ENCODE measurements at regions not wholly inside any gene's neighbourhood (a gene's known extent, or its start where the extent isn't known, plus 50 kb on each side); places are given as distances from the start of the nearest gene placed in this dataset.

DNA sequence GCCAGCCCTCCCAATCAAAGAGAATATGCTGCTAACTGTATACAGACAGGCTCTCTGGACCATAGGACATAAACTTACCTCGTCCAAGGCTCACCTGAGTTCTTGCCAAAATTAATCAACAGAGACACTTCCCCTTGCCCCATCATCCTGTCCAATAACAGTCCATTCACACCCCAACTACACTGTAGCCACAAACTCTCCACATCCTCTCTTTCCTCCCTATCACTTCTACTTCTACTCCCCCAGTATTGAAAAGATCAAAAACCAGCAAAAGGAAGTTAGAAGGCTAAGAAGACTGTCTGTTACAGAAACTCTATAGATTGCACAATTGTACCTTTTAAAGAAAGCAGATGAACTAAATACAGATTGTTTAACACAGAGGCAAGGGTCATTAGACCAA, 133.5 kb upstream of the STT3B start:
- Histone ChIP-seq H3K4me3 (replicated peaks; ENCODE audit: low read depth, low read length) (no peak overlapping the region), H3K27me3 (replicated peaks; ENCODE audit: control insufficient read depth, insufficient read depth, low read length) (no peaks in the 10 kb centered on the region), H3K36me3 (ENCODE audit: control insufficient read depth, insufficient read depth, low read length) (no peaks in the 10 kb centered on the region)
- TF ChIP-seq, protein P1, sequence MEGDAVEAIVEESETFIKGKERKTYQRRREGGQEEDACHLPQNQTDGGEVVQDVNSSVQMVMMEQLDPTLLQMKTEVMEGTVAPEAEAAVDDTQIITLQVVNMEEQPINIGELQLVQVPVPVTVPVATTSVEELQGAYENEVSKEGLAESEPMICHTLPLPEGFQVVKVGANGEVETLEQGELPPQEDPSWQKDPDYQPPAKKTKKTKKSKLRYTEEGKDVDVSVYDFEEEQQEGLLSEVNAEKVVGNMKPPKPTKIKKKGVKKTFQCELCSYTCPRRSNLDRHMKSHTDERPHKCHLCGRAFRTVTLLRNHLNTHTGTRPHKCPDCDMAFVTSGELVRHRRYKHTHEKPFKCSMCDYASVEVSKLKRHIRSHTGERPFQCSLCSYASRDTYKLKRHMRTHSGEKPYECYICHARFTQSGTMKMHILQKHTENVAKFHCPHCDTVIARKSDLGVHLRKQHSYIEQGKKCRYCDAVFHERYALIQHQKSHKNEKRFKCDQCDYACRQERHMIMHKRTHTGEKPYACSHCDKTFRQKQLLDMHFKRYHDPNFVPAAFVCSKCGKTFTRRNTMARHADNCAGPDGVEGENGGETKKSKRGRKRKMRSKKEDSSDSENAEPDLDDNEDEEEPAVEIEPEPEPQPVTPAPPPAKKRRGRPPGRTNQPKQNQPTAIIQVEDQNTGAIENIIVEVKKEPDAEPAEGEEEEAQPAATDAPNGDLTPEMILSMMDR (IDR thresholded peaks at IDR 0.05; ENCODE audit: insufficient read depth, low read length, poor library complexity, severe bottlenecking): no peak
- DNase-seq (ENCODE audit: extremely low read depth, insufficient read length): no peak

DNA sequence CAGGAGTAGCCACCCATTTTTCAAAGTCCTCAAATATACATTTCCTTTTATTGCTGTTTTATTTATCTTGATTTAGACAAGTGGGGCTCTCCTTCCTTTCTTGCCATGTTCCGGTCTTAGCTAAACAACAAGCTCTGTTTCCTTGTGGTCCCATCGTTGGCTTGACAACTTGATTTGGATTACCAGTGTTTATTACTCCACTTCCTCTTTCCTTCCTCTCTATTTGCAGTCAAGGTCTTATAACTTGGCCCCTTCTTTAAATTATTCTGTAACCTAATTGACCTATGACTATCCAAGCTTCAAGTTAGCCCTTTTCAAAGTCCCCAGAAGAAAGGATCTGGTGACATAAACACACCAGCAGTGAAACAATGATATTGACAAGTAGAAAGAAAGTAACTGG, 130.6 kb upstream of the STT3B start:
- no peak for DNase-seq (ENCODE audit: extremely low read depth, insufficient read length)

DNA sequence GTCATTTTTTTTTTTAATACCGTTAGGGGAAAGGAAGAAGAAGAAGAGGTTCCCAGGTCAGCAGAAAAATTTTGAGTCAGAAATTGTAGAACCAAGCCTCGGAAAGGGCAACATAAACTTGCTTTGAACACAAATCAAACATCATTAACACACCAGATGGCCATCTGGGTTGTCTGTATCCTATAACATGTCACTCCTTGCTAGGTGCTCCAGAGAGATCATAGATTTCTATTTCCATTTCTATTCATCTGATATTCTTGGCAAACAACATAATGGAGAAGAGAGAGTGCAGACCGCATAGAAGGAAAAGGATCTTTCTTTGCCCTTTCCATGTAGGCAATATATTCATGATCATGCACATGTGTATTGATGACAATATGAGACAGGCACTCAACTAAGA, 129.5 kb upstream of the STT3B start:
- Histone ChIP-seq H3K36me3 (ENCODE audit: control insufficient read depth, insufficient read depth, low read length) (no peaks in the 10 kb centered on the region), H3K4me3 (replicated peaks; ENCODE audit: low read depth, low read length) (no peak overlapping the region), H3K27me3 (replicated peaks; ENCODE audit: control insufficient read depth, insufficient read depth, low read length) (no peaks in the 10 kb centered on the region)
- DNase-seq (ENCODE audit: extremely low read depth, insufficient read length): no peak
- TF ChIP-seq, protein P1 (IDR thresholded peaks at IDR 0.05; ENCODE audit: insufficient read depth, low read length, poor library complexity, severe bottlenecking): no peak

More for the DNA sequence above, 130.6 kb upstream of the STT3B start:
- TF ChIP-seq, protein P1 (IDR thresholded peaks at IDR 0.05; ENCODE audit: insufficient read depth, low read length, poor library complexity, severe bottlenecking): no peak
- no peaks in the 10 kb centered on the region for H3K36me3 ChIP-seq (ENCODE audit: control insufficient read depth, insufficient read depth, low read length)
- H3K4me3 ChIP-seq (replicated peaks; ENCODE audit: low read depth, low read length): no peak overlapping the region
- H3K27me3 ChIP-seq (replicated peaks; ENCODE audit: control insufficient read depth, insufficient read depth, low read length): no peaks in the 10 kb centered on the region

GRCh38 chr3:31404871-31405270, 127.9 kb upstream of the STT3B start:
- no peak for DNase-seq (ENCODE audit: extremely low read depth, insufficient read length)
- H3K36me3 ChIP-seq (ENCODE audit: control insufficient read depth, insufficient read depth, low read length): no peaks in the 10 kb centered on the region
- TF ChIP-seq, protein P1 (IDR thresholded peaks at IDR 0.05; ENCODE audit: insufficient read depth, low read length, poor library complexity, severe bottlenecking): no peak
- H3K27me3 ChIP-seq (replicated peaks; ENCODE audit: control insufficient read depth, insufficient read depth, low read length): no peaks in the 10 kb centered on the region
- no peak overlapping the region for H3K4me3 ChIP-seq (replicated peaks; ENCODE audit: low read depth, low read length)

GRCh38 chr3:31405515-31405914, 127.2 kb upstream of the STT3B start:
- no peak for DNase-seq (ENCODE audit: extremely low read depth, insufficient read length)
- TF ChIP-seq, protein P1 (IDR thresholded peaks at IDR 0.05; ENCODE audit: insufficient read depth, low read length, poor library complexity, severe bottlenecking): no peak
- no peaks in the 10 kb centered on the region for H3K27me3 ChIP-seq (replicated peaks; ENCODE audit: control insufficient read depth, insufficient read depth, low read length)
- H3K4me3 ChIP-seq (replicated peaks; ENCODE audit: low read depth, low read length): no peak overlapping the region
- no peaks in the 10 kb centered on the region for H3K36me3 ChIP-seq (ENCODE audit: control insufficient read depth, insufficient read depth, low read length)

DNA sequence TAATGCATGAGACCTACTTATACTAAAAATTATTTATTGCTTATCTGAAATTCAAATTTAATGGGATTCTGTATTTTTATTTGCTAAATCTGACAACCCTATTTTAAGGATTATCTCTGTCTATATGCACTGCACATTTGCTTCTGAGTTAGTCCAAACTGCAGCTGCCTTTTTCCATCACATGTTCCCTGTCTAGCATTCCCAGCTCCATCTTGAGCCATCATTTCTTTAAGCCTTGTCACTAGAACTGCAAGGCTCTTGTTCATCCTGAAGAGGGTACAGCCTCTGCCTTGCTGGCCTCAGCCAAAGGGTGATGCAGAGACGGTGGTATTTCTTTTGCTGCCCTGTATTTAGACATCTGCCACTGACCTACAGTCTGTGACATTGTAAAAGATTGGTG, 125.8 kb upstream of the STT3B start:
- TF ChIP-seq, protein P1 (IDR thresholded peaks at IDR 0.05; ENCODE audit: insufficient read depth, low read length, poor library complexity, severe bottlenecking): no peak
- H3K4me3 ChIP-seq (replicated peaks; ENCODE audit: low read depth, low read length): no peak overlapping the region

More for the DNA sequence above, 125.8 kb upstream of the STT3B start:
- no peak for DNase-seq (ENCODE audit: extremely low read depth, insufficient read length)
- Histone ChIP-seq H3K27me3 (replicated peaks; ENCODE audit: control insufficient read depth, insufficient read depth, low read length) (no peaks in the 10 kb centered on the region), H3K36me3 (ENCODE audit: control insufficient read depth, insufficient read depth, low read length) (no peaks in the 10 kb centered on the region)
